Breast epithelium (tissue), 3 donors: ENCODE measurements at regions not wholly inside any gene's neighbourhood (a gene's known extent, or its start where the extent isn't known, plus 50 kb on each side); places are given as distances from the start of the nearest gene placed in this dataset.

ENCODE experiments used
- CTCF ChIP-seq, 3 donors: fragments of 450-650 bp; IDR thresholded peaks; one replicate each; pipeline ENCODE4 v1.5.1; 2016 to 2017; ENCODE audit warnings: antibody characterized with exemption in 3 of 3, mild to moderate bottlenecking in 3 of 3, moderate library complexity in 3 of 3
- POLR2A ChIP-seq: fragments of 450-650 bp; IDR thresholded peaks from one replicate; pipeline ENCODE4 v1.6.1; 2016; ENCODE audit warnings: antibody characterized with exemption, mild to moderate bottlenecking, moderate library complexity
- POLR2AphosphoS5 ChIP-seq, 3 donors: sonication (generic); formaldehyde crosslinking; IDR thresholded peaks; one replicate each; pipeline ENCODE4 v1.6.1; 2017; ENCODE audit warnings: antibody characterized with exemption in 3 of 3

GRCh38 chr5:143933451-143933850 lies 121.5 kb downstream of the HMHB1 start:
- no peak for TF ChIP-seq POLR2A
- TF ChIP-seq CTCF (IDR thresholded peaks at IDR 0.05), result no peak
- no peak for TF ChIP-seq POLR2AphosphoS5 (IDR thresholded peaks at IDR 0.05)
